GM10248 (cell line): ENCODE measurements at regions not wholly inside any gene's neighbourhood (a gene's known extent, or its start where the extent isn't known, plus 50 kb on each side); places are given as distances from the start of the nearest gene placed in this dataset.

ENCODE experiments used
- CTCF ChIA-PET: fragments of 300-600 bp; sonication (Branson Sonifier 250); formaldehyde crosslinking; extraction: SDS; loops from one replicate; lab custom pipeline; 2021; ENCODE audit warnings: antibody characterized with exemption; lab: Yijun Ruan, JAX
- POLR2A ChIA-PET: fragments of 350-650 bp; sonication (Branson Sonifier 250); formaldehyde crosslinking; extraction: SDS; loops from one replicate; lab custom pipeline; 2020; ENCODE audit warnings: antibody characterized with exemption; lab: Yijun Ruan, JAX
- DNase-seq: peaks from one replicate; pipeline ENCODE4 v3.0.0; 2012; ENCODE audit errors: extremely low spot score
- CTCF ChIP-seq: IDR thresholded peaks from 2 replicates; pipeline ENCODE4 v1.5.1; 2012; ENCODE audit warnings: mild to moderate bottlenecking, low read depth; ENCODE audit errors: extremely low read depth, missing control alignments, control extremely low read depth

GRCh38 chr12:63302941-63303536 lies 152.0 kb upstream of the AVPR1A start:
- DNase-seq, result no peak
- no peak for TF ChIP-seq CTCF
- ChIA-PET CTCF (no interaction called here), POLR2A (no interaction called here)

GRCh38 chr12:63302269-63302940 lies 151.4 kb upstream of the AVPR1A start:
- POLR2A ChIA-PET, result no interaction called here
- CTCF ChIA-PET, result interaction anchor here (0.9 kb wide), 1 partner anchor 11 kb away, joined by 3 read pairs; no protein-coding TSS in a partner anchor
- TF ChIP-seq CTCF, result no peak
- peak; percentile 14 for DNase-seq

GRCh38 chr12:63301311-63301710 lies 150.3 kb upstream of the AVPR1A start:
- ChIA-PET POLR2A (no interaction called here), CTCF (no interaction called here)
- DNase-seq, result no peak
- no peak for TF ChIP-seq CTCF

GRCh38 chr12:63298386-63298930 lies 147.5 kb upstream of the AVPR1A start:
- no peak for DNase-seq
- CTCF ChIA-PET, result no interaction called here
- no peak for TF ChIP-seq CTCF
- POLR2A ChIA-PET, result no interaction called here

- DNase-seq, result no peak
- TF ChIP-seq CTCF, result no peak
- ChIA-PET POLR2A (no interaction called here), CTCF (no interaction called here)
Measured at GRCh38 chr12:63294327-63294632, 143.3 kb upstream of the AVPR1A start.

GRCh38 chr12:63292471-63293221 lies 141.6 kb upstream of the AVPR1A start:
- no peak for TF ChIP-seq CTCF
- CTCF ChIA-PET, result no interaction called here
- POLR2A ChIA-PET, result no interaction called here

More at GRCh38 chr12:63292471-63293221, 141.6 kb upstream of the AVPR1A start:
- no peak for DNase-seq
